Skin of body (tissue), 1 donor: ENCODE measurements at regions not wholly inside any gene's neighbourhood (a gene's known extent, or its start where the extent isn't known, plus 50 kb on each side); places are given as distances from the start of the nearest gene placed in this dataset.

ENCODE experiments used
- DNase-seq: peaks from one replicate; lab custom pipeline; 2025; lab: John Stamatoyannopoulos, UW

DNA sequence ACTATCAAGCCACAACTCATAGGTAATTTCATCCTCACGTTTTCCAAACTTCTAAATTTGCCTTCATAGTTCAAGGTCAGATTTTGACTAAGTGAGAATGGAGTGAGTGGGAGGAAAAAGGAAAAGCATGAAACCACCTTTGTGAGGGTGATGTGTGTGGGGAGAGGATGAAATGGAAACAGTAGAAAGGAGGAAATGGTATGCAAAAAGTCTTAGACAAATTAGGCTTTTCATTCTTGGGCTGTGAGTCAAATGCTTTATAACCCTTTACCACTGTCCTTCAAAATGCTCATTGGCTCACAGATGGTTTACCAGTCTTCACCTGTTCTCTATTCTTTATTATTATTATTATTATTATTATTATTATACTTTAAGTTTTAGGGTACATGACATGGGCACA, 127.2 kb downstream of the RAP2A start:
- no peak for DNase-seq

DNA sequence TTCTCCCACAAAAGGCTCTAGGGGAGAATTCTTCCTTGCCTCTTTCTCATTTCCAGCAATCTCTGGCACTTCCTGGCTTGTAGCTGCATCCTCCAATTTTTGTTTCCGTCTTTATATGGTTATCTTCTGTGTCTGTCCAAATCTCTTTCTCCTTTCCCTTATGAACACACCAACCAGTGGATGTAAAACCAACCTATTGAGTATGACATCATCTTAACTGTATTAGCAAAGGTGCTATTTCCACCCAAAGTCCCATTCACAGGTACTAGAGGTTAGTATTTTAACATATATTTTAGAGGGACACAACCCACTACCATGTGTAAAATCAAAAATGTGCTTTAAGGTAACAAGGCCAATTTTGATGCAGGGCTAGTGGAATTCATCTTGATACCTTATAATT, 129.0 kb downstream of the RAP2A start:
- DNase-seq = no peak

DNA sequence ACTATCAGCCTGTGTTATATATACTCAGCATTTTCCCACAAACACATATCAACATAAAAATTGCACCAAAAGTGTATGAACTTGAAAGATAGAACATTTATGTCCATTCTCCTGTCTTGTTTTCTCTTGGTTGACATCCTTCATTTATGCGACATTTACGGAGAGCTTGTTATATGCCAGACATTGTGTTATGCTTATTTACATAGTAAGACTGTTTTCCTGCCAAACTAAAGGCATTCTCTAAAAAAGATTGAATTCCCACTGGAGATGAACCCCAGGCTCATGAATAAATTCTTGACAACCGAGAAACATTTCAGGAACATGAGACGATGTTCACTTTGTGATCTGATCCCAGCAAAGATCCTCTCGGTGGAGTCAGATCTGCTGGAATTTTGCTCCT, 131.0 kb downstream of the RAP2A start:
- DNase-seq = no peak

GRCh38 chr13:97565906-97566305, 131.9 kb downstream of the RAP2A start:
- DNase-seq = no peak

DNA sequence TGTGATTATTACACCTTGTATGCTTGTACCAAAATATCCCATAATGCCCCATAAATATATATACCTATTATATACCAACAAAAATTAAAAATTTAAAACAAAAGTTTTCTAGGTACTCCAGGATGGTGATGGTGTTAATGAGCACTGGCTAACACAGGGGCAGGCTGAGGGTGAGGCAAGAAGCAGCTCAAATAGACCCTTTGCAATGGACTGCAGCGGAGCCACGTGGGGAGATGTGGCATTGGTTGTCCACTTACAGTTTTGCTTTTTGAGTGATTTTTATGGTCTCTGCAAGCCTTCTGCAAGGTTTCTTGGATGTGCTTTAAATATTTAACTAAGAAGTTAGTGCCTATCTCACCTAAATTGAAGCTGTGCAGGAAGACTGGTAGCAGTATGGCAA, 132.9 kb downstream of the RAP2A start:
- no peak for DNase-seq

- no peak for DNase-seq
These were observed 133.7 kb downstream of the RAP2A start for GRCh38 chr13:97567510-97568243.

GRCh38 chr13:97568850-97569249, 134.9 kb downstream of the RAP2A start:
- DNase-seq = no peak

DNA sequence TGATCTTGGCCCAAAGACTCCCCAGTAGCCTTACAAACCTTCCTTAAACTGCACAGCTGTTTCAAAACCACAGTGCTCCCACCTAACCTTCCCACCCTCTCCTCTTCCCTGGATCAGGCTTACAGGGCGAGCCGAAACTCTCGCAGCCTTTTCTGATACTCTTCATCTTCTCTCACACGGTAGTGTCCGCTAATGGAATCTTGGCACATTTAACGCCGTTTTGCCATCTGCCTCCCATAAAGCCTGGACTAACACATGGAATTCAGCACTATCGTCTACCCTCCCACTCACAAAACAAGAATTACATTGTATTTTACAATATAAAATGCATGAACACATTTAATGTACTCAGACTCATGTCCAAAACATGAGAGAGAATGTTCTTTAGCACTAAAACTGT, 135.9 kb downstream of the RAP2A start:
- DNase-seq = no peak

GRCh38 chr13:97570442-97570841, 136.5 kb downstream of the RAP2A start:
- DNase-seq = no peak

- DNase-seq = no peak
These were observed 139.0 kb downstream of the RAP2A start for GRCh38 chr13:97573011-97573410.

DNA sequence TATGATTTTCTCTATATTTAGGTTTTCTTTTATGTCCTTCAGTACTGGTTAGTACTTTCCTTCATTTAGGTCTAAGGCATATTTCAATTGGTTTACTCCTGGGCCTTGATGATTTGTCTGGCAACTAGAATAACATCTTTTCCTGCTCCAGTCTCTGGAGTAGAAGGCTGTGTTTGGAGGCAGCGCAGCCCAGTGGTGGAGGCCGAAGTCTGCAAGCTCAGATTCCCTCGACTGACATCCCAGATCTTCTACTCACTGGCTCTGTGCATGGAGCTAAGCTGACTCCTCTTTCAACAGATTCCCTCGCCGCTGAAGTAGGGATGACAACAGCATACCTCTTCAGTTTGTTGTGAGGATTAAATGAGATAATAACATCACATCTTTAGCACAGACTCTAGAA, 141.0 kb downstream of the RAP2A start:
- no peak for DNase-seq

- no peak for DNase-seq
These were observed 143.1 kb downstream of the RAP2A start for GRCh38 chr13:97577026-97577425.

GRCh38 chr13:97582170-97582569, 148.2 kb downstream of the RAP2A start:
- no peak for DNase-seq

- DNase-seq = peak; percentile 60
These were observed 150.0 kb downstream of the RAP2A start for GRCh38 chr13:97583907-97584497.

DNA sequence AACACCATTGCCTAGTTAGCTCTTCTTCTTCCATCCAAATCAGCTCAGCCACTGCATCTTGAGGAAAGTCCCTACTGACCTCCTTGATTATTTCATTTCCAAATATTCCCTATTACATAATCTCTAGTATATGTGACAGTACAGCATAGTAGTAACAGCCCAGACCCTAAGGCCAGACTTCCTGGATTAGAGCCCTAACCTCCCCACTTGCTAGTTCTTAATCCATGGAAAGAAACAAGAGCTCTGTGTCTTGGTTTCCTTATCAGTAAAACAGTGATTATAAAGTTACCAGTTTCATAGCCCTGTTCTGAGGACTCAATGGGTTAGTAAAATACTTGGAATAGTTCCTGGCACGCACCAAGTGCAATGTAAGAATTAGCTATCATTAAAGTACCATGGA, 153.0 kb downstream of the RAP2A start:
- no peak for DNase-seq

- DNase-seq = no peak
These were observed 155.0 kb downstream of the RAP2A start for GRCh38 chr13:97588993-97589392.

DNA sequence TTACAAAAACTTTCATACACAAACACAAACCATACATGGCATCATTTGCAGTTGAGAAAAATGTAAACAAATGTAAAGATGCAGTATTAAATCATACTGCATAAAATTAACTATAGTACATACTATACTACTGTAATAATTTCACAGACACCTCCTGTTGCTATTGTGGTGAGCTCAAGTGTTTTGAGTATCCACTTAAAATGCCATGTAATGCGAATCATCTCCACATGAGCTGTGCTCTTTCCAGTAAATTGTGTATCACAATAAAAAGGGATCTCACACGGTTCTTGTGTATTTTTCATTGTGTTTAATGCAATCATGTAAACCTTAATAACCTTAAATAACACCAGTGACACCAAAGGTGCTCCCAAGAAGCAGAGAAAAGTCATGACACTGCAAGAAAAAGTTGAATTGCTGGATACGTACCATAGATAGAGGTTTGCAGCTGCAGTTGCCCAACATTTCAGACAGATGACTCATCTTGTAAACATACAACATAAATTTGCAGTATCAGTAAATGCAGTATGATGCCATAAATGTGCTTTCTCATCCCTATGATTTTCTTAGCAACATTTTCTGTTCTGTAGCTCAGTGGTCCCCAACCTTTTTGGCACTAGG, 166.6 kb downstream of the RAP2A start:
- no peak for DNase-seq

- no peak for DNase-seq
These were observed 181.3 kb downstream of the RAP2A start for GRCh38 chr13:97615266-97615665.

DNA sequence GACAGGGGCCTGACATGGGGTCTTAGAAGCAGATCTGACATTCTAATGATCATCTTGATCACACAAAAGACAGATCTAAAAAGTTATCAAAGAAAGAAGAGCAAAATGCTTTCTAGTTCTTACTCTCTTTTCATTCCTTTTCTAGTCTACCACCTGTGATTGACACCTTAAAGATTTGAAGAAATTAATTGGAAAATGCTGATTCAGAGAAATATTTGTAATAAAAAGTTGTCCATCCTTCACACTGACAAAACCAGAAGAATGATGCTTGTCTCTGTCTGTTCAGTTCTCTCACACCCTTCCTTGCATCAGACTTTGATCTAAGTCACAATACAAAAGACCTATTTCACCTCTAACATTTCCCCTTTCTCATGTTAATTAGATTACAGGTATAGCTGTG, 182.4 kb downstream of the RAP2A start:
- DNase-seq = no peak

DNA sequence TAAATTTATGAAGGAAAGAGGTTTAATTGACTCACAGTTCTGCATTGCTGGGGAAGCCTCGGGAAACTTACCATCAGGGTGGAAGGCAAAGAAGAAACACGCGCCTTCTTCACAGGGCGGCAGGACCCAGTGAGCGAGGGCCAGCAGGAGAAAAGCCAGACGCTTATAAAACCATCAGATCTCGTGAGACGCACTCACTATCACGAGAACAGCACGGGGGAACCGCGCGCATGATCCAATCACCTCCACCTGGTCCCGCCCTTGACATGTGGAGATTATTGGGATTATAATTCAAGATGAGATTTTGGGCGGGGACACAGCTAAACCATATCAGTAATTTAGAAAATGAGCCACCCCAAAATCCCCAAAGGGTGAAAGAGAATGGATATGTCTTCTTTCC, 187.1 kb downstream of the RAP2A start:
- no peak for DNase-seq

DNA sequence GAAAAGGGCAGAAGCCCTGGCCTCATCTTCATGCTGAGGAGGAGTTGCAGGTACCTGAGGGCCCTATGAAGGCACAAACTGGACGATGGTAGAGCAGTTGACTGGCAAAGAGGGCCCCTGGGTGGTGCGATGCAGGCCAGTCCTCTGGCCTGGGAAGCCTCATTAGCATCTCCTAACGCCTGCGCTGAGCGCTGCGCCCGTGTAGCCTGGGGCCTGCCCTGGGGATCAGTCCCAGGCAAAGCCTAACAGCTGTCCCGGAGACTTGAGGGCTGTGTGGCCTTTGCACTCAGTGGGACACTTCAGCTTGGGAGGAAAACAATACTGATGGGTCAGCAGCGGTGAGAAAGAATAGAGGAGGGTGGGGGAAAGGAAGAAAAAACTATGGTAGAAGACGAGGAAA, 187.7 kb downstream of the RAP2A start:
- DNase-seq = no peak

- DNase-seq = peak; percentile 93
These were observed 193.6 kb downstream of the RAP2A start for GRCh38 chr13:97627566-97627965.
